GM23248 (cell line): ENCODE measurements at regions not wholly inside any gene's neighbourhood (a gene's known extent, or its start where the extent isn't known, plus 50 kb on each side); places are given as distances from the start of the nearest gene placed in this dataset.

Source experiments
- EZH2 ChIP-seq: fragments of 200-600 bp; sonication (generic); IDR thresholded peaks from 2 replicates; pipeline ENCODE4 v1.6.1; 2018; ENCODE audit warnings: antibody characterized with exemption, mild to moderate bottlenecking; ENCODE audit not compliant: insufficient read depth, poor library complexity, severe bottlenecking
- EZH2phosphoT487 ChIP-seq: fragments of 200-600 bp; sonication (generic); IDR thresholded peaks from 2 replicates; pipeline ENCODE4 v1.6.1; 2018; ENCODE audit warnings: antibody characterized with exemption, moderate library complexity, mild to moderate bottlenecking, low read depth; ENCODE audit not compliant: insufficient read depth

DNA sequence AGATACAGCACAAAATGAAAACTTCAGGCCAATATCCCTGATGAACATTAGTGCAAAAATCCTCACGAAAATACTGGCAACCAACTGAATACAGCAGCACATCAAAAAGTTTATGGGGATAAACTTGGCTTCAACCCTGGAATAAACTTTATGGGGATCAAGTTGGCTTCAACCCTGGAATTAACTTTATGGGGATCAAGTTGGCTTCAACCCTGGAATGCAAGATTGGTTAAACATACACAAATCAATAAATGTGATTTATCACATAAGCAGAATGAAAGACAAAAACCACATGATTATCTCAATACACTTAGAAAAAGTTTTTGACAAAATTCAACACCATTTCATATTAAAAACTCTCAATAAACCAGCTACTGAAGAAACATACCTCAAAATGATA lies 213.7 kb upstream of the DMRTA1 start:
- no peak for TF ChIP-seq EZH2phosphoT487
- TF ChIP-seq EZH2 = no peak
